GM18907 (cell line): ENCODE measurements at regions not wholly inside any gene's neighbourhood (a gene's known extent, or its start where the extent isn't known, plus 50 kb on each side); places are given as distances from the start of the nearest gene placed in this dataset.
"Not testable (repeated sequence)": the region's sequence is repeated elsewhere in the genome, so short reads cannot be mapped to it uniquely, and the experiment has no call there.

ENCODE experiments used
- ATAC-seq: cut with Tn5 transposase; IDR thresholded peaks from one replicate; pipeline ENCODE4 v1.9.1; 2021; ENCODE audit warnings: mild to moderate bottlenecking, moderate library complexity; ENCODE audit not compliant: unreplicated experiment

- not testable (repeated sequence) for ATAC-seq
Measured at GRCh38 chr1:144031550-144031949, 59.8 kb upstream of the FAM72C start.

DNA sequence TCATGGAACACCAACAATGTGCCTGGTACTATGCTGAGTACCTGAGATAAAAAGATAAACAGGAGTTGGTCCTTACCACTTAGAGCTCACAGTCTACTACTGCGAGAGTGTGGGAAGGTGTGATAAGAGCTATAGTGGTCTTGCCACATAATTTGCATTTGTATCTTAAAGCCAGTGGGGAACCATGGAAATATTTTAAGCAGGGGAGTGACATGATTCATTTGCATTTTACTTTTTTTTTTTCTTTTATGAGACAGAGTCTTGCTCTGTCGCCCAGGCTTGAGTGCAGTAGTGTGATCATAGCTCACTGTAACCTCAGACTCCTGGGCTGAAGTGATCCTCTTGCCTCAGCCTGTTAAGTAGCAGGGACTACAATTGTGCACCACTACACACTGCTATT lies 54.2 kb upstream of the FAM72C start:
- peak; percentile 72 for ATAC-seq

DNA sequence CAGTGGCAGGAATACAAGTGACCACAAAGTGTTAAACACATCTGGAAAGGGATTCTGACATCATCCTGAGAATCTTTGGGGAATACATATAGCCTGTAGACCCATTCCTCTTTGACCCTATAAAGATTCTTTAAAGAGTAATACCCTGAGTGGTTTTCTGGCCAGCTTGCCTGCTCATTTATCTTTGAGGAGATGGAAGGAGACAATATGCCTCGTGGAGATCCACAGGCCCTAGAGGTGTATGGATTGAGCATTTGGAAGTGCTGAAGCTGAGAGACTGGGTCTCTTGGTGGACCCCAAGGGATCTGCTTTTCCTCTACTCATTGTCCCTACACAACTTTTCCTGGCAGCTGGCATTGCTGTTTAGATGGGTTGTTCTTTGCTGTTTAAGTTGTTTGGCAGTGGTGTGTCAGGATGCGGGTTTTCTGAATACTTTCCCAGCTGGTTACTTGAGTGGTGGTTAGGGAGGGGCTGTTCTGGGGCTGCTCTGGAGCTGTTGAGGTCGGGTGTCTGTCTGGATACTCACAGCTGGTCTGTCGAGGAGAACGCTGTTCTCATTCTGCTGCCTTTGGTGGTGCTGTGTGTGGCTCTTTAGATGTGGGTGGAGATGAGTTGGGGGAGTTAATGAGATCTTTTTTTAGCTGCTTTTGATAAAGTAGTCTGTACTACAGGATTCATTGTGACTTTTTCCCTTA lies 50.1 kb upstream of the FAM72C start:
- not testable (repeated sequence) for ATAC-seq
